ENCODE measurements at regions not wholly inside any gene's neighbourhood (a gene's known extent, or its start where the extent isn't known, plus 50 kb on each side); places are given as distances from the start of the nearest gene placed in this dataset.

- TF ChIP-seq REST (IDR thresholded peaks at IDR 0.05; ENCODE audit: borderline replicate concordance) = no peak
- TF ChIP-seq RAD21 (conservative IDR thresholded peaks at IDR 0.05) = no peak
- no peak for TF ChIP-seq POLR2AphosphoS5 (IDR thresholded peaks at IDR 0.05)
- TF ChIP-seq MXI1 (conservative IDR thresholded peaks at IDR 0.05; ENCODE audit: poor library complexity, severe bottlenecking) = no peak
- no peak for TF ChIP-seq CTCF (IDR thresholded peaks at IDR 0.05; ENCODE audit: poor library complexity, severe bottlenecking)
- no peak for TF ChIP-seq SMC3 (conservative IDR thresholded peaks at IDR 0.05; ENCODE audit: poor library complexity)
- TF ChIP-seq TAF1 (IDR thresholded peaks at IDR 0.05; ENCODE audit: low read depth) = no peak
- no peak for TF ChIP-seq EP300 (conservative IDR thresholded peaks at IDR 0.05; ENCODE audit: poor library complexity, severe bottlenecking)
- no peak for TF ChIP-seq EZH2 (IDR thresholded peaks at IDR 0.05; ENCODE audit: borderline replicate concordance, insufficient read depth, low read length, poor library complexity, severe bottlenecking)
- H3K27ac ChIP-seq (ENCODE audit: low read length) = no peak overlapping the region
Measured at GRCh38 chr1:98232678-98233077, 311.8 kb upstream of the DPYD start.

GRCh38 chr1:98222706-98223105 is 301.9 kb upstream of the DPYD start:
- no peaks in the 10 kb centered on the region for H3K27me3 ChIP-seq (ENCODE audit: insufficient read depth, low read depth, low read length)
- no peak overlapping the region for H3K9ac ChIP-seq (ENCODE audit: low read length)
- H3K27ac ChIP-seq (ENCODE audit: low read length) = no peak overlapping the region
- H2AFZ ChIP-seq (ENCODE audit: low read depth, low read length) = no peak overlapping the region
- TF ChIP-seq EZH2 (IDR thresholded peaks at IDR 0.05; ENCODE audit: borderline replicate concordance, insufficient read depth, low read length, poor library complexity, severe bottlenecking) (no peak), TAF1 (IDR thresholded peaks at IDR 0.05; ENCODE audit: low read depth) (no peak), MXI1 (conservative IDR thresholded peaks at IDR 0.05; ENCODE audit: poor library complexity, severe bottlenecking) (no peak), POLR2AphosphoS5 (IDR thresholded peaks at IDR 0.05) (no peak), RAD21 (conservative IDR thresholded peaks at IDR 0.05) (no peak), SMC3 (conservative IDR thresholded peaks at IDR 0.05; ENCODE audit: poor library complexity) (no peak), EP300 (conservative IDR thresholded peaks at IDR 0.05; ENCODE audit: poor library complexity, severe bottlenecking) (no peak), REST (IDR thresholded peaks at IDR 0.05; ENCODE audit: borderline replicate concordance) (no peak), CTCF (IDR thresholded peaks at IDR 0.05; ENCODE audit: poor library complexity, severe bottlenecking) (no peak)
- no peaks in the 10 kb centered on the region for H3K79me2 ChIP-seq (replicated peaks; ENCODE audit: insufficient read depth, low read length)
- no peaks in the 10 kb centered on the region for H3K36me3 ChIP-seq (ENCODE audit: insufficient read depth, low read length)
- no peaks in the 10 kb centered on the region for H3K9me2 ChIP-seq (ENCODE audit: insufficient read depth, low read length)
- peaks cover 9% of the 10 kb centered on the region for H3F3A ChIP-seq (ENCODE audit: insufficient read depth, low read length, poor library complexity, severe bottlenecking)
- no peak overlapping the region for H3K4me3 ChIP-seq (ENCODE audit: low read length)
- H4K20me1 ChIP-seq (ENCODE audit: insufficient read depth) = no peaks in the 10 kb centered on the region
- no peak overlapping the region for H3K4me2 ChIP-seq (ENCODE audit: low read length)
- no peaks in the 10 kb centered on the region for H3K9me3 ChIP-seq (ENCODE audit: low read length)

More at GRCh38 chr1:98232678-98233077, 311.8 kb upstream of the DPYD start:
- Histone ChIP-seq H3K9me2 (ENCODE audit: insufficient read depth, low read length) (no peaks in the 10 kb centered on the region), H3K36me3 (ENCODE audit: insufficient read depth, low read length) (no peaks in the 10 kb centered on the region), H3K4me3 (ENCODE audit: low read length) (no peak overlapping the region), H3K9ac (ENCODE audit: low read length) (no peak overlapping the region), H4K20me1 (ENCODE audit: insufficient read depth) (no peaks in the 10 kb centered on the region), H3K27me3 (ENCODE audit: insufficient read depth, low read depth, low read length) (no peaks in the 10 kb centered on the region), H2AFZ (ENCODE audit: low read depth, low read length) (no peak overlapping the region), H3F3A (ENCODE audit: insufficient read depth, low read length, poor library complexity, severe bottlenecking) (no peaks in the 10 kb centered on the region), H3K9me3 (ENCODE audit: low read length) (no peaks in the 10 kb centered on the region), H3K79me2 (replicated peaks; ENCODE audit: insufficient read depth, low read length) (no peaks in the 10 kb centered on the region), H3K4me2 (ENCODE audit: low read length) (no peak overlapping the region)
